PC-3 (cell line): ENCODE measurements at regions not wholly inside any gene's neighbourhood (a gene's known extent, or its start where the extent isn't known, plus 50 kb on each side); places are given as distances from the start of the nearest gene placed in this dataset.

Experiments
- EZH2 ChIP-seq: fragments of 300-600 bp; sonication (generic); IDR thresholded peaks from one replicate; pipeline ENCODE4 v1.6.1; 2017; ENCODE audit warnings: antibody characterized with exemption, mild to moderate bottlenecking, low read length; ENCODE audit not compliant: unreplicated experiment
- EZH2phosphoT487 ChIP-seq: fragments of 300-600 bp; sonication (generic); IDR thresholded peaks from 2 replicates; pipeline ENCODE4 v1.6.1; 2018; ENCODE audit warnings: mild to moderate bottlenecking, antibody characterized with exemption, low read length, borderline replicate concordance
- TF ChIP-seq, protein P1 (sequence below): fragments of 300-600 bp; sonication (generic); conservative IDR thresholded peaks from 2 replicates; pipeline ENCODE4 v1.5.1; 2017; ENCODE audit warnings: antibody characterized with exemption, low read depth, mild to moderate bottlenecking, low read length

GRCh38 chr18:23341383-23341782 is 111.7 kb upstream of the RIOK3 start:
- TF ChIP-seq, protein P1, sequence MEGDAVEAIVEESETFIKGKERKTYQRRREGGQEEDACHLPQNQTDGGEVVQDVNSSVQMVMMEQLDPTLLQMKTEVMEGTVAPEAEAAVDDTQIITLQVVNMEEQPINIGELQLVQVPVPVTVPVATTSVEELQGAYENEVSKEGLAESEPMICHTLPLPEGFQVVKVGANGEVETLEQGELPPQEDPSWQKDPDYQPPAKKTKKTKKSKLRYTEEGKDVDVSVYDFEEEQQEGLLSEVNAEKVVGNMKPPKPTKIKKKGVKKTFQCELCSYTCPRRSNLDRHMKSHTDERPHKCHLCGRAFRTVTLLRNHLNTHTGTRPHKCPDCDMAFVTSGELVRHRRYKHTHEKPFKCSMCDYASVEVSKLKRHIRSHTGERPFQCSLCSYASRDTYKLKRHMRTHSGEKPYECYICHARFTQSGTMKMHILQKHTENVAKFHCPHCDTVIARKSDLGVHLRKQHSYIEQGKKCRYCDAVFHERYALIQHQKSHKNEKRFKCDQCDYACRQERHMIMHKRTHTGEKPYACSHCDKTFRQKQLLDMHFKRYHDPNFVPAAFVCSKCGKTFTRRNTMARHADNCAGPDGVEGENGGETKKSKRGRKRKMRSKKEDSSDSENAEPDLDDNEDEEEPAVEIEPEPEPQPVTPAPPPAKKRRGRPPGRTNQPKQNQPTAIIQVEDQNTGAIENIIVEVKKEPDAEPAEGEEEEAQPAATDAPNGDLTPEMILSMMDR = no peak
- TF ChIP-seq EZH2 (no peak), EZH2phosphoT487 (no peak)
